ENCODE measurements at regions not wholly inside any gene's neighbourhood (a gene's known extent, or its start where the extent isn't known, plus 50 kb on each side); places are given as distances from the start of the nearest gene placed in this dataset.

DNA sequence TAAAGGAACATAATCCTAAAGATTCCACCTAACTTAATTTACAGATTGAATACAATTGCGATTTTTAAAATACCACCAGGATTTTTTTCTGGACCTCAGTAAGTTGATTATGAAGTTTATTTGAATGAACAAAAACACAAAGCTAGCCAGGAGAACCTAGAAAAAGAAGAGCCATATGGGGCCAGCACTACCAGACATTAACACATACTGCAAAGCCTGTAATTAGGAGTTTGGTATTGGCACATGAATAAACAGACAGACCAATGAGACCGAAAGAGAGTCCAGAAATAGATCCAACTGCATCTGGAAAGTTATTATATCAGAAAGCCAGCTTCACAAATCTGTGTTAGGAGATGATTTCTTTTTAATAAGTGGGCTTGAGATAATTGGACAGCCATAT lies 105.5 kb upstream of the CHST15 start:
- H3K79me2 ChIP-seq (ENCODE audit: insufficient read depth, low read depth): no peaks in the 10 kb centered on the region
- no peaks in the 10 kb centered on the region for H3K36me3 ChIP-seq (ENCODE audit: insufficient read depth)
- no peak overlapping the region for H3K9ac ChIP-seq
- H3K4me1 ChIP-seq (ENCODE audit: low read depth, poor library complexity, severe bottlenecking): peaks cover 10% of the 10 kb centered on the region
- no peak overlapping the region for H2AFZ ChIP-seq (ENCODE audit: low read depth)
- H3K4me3 ChIP-seq (IDR thresholded peaks at IDR 0.05; ENCODE audit: insufficient read depth, low read depth, low read length): no peak overlapping the region
- H3K4me2 ChIP-seq: no peak overlapping the region
- no peak overlapping the region for H3K27ac ChIP-seq
- TF ChIP-seq, protein P1, sequence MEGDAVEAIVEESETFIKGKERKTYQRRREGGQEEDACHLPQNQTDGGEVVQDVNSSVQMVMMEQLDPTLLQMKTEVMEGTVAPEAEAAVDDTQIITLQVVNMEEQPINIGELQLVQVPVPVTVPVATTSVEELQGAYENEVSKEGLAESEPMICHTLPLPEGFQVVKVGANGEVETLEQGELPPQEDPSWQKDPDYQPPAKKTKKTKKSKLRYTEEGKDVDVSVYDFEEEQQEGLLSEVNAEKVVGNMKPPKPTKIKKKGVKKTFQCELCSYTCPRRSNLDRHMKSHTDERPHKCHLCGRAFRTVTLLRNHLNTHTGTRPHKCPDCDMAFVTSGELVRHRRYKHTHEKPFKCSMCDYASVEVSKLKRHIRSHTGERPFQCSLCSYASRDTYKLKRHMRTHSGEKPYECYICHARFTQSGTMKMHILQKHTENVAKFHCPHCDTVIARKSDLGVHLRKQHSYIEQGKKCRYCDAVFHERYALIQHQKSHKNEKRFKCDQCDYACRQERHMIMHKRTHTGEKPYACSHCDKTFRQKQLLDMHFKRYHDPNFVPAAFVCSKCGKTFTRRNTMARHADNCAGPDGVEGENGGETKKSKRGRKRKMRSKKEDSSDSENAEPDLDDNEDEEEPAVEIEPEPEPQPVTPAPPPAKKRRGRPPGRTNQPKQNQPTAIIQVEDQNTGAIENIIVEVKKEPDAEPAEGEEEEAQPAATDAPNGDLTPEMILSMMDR (conservative IDR thresholded peaks at IDR 0.05; ENCODE audit: low read depth, low read length): no peak
- no peaks in the 10 kb centered on the region for H3K27me3 ChIP-seq (ENCODE audit: insufficient read depth, low read depth)
- H4K20me1 ChIP-seq (ENCODE audit: insufficient read depth): no peaks in the 10 kb centered on the region

DNA sequence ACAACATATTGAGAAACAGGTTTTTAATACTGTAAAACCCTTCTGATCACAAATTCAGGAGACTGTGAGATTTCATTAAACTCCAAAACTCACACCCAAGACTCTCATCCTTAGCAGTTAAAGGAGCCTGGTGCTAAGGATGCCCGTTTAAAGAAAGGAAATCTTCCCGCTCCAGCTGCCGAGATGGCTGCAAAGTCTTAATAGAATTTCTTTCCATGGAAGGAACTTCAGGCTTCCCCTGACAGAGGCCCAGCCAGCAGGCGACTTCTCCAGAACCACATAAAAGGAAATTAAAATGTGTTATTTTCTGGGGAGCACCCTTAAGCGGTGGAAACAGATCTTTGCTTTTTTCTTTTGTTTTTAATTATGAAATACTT lies 104.7 kb upstream of the CHST15 start:
- Histone ChIP-seq H3K4me2 (no peak overlapping the region), H3K27me3 (ENCODE audit: insufficient read depth, low read depth) (no peaks in the 10 kb centered on the region), H3K36me3 (ENCODE audit: insufficient read depth) (no peaks in the 10 kb centered on the region), H3K79me2 (ENCODE audit: insufficient read depth, low read depth) (no peaks in the 10 kb centered on the region), H4K20me1 (ENCODE audit: insufficient read depth) (no peaks in the 10 kb centered on the region), H2AFZ (ENCODE audit: low read depth) (no peak overlapping the region), H3K27ac (no peak overlapping the region), H3K4me1 (ENCODE audit: low read depth, poor library complexity, severe bottlenecking) (peaks cover 12% of the 10 kb centered on the region), H3K4me3 (IDR thresholded peaks at IDR 0.05; ENCODE audit: insufficient read depth, low read depth, low read length) (no peak overlapping the region), H3K9ac (no peak overlapping the region)
- TF ChIP-seq, protein P1 (conservative IDR thresholded peaks at IDR 0.05; ENCODE audit: low read depth, low read length): no peak

DNA sequence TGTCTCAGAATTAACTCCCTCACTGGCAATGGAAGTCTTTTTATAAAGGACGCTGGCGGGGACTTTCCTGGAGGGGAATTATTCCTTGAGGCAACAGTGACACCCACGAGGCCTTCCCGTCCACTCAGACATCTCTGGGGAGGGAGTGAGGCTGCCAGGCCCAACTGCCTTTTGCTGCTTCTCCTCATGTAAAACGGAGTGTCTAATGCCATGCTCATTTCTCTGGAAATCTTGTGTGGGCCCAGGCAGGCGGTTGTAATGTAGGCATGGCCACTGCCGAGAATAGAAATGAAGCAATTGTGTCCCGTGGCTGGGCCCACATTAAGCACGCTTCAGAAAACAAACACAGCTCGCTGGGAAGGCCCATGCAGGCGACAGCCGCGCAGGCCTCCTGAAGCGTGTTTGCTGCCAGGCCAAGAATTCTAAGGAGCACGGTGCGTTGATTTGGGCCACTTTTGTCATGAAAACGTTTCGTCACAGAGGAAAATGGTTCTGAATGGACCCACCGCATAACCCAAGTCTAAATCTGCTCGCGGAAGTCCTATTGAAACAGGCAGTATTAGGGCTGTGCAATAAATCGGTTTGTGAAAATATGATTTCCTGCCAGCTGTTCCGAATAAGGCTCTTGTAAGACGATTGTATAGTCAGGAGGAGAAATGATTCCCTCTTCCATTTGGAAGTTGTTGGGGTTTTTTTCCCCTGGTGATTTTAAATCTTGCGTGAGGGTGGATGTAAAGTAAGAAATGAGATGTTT lies 104.2 kb upstream of the CHST15 start:
- Histone ChIP-seq H2AFZ (ENCODE audit: low read depth) (no peak overlapping the region), H3K4me1 (ENCODE audit: low read depth, poor library complexity, severe bottlenecking) (peaks cover 14% of the 10 kb centered on the region), H3K27ac (no peak overlapping the region), H3K27me3 (ENCODE audit: insufficient read depth, low read depth) (no peaks in the 10 kb centered on the region), H3K79me2 (ENCODE audit: insufficient read depth, low read depth) (no peaks in the 10 kb centered on the region), H3K36me3 (ENCODE audit: insufficient read depth) (no peaks in the 10 kb centered on the region), H4K20me1 (ENCODE audit: insufficient read depth) (no peaks in the 10 kb centered on the region), H3K9ac (no peak overlapping the region), H3K4me2 (no peak overlapping the region), H3K4me3 (IDR thresholded peaks at IDR 0.05; ENCODE audit: insufficient read depth, low read depth, low read length) (no peak overlapping the region)
- TF ChIP-seq, protein P1 (conservative IDR thresholded peaks at IDR 0.05; ENCODE audit: low read depth, low read length): no peak

DNA sequence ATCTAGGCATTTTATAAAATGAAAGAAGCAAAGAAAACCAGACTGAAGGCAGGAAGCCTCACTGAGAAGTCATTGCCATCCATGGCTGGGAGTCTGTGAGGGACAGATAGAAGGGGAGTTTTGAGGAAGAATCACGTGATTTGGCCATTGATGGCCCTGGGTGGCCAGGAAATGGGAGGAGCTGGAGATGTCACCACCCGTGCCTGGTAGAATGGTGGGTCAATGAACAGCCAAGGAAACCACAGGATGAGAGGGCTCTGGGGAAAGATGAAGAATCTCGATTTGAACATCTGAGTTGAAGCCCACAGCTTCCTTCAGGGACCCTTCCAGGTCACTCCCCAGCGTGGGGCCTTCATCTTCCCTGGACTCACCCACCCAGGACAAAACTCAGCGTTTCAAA lies 103.3 kb upstream of the CHST15 start:
- Histone ChIP-seq H4K20me1 (ENCODE audit: insufficient read depth) (no peaks in the 10 kb centered on the region), H3K79me2 (ENCODE audit: insufficient read depth, low read depth) (no peaks in the 10 kb centered on the region), H3K27me3 (ENCODE audit: insufficient read depth, low read depth) (no peaks in the 10 kb centered on the region), H3K9ac (no peak overlapping the region), H3K4me1 (ENCODE audit: low read depth, poor library complexity, severe bottlenecking) (peaks cover 15% of the 10 kb centered on the region), H2AFZ (ENCODE audit: low read depth) (no peak overlapping the region), H3K36me3 (ENCODE audit: insufficient read depth) (no peaks in the 10 kb centered on the region), H3K4me3 (IDR thresholded peaks at IDR 0.05; ENCODE audit: insufficient read depth, low read depth, low read length) (no peak overlapping the region), H3K27ac (no peak overlapping the region), H3K4me2 (no peak overlapping the region)
- TF ChIP-seq, protein P1 (conservative IDR thresholded peaks at IDR 0.05; ENCODE audit: low read depth, low read length): no peak

All from KMS-11 (cell line).